NOMO-1 treated with DMSO at 0.1 percent for 48 hours (cell line): ENCODE measurements at regions not wholly inside any gene's neighbourhood (a gene's known extent, or its start where the extent isn't known, plus 50 kb on each side); places are given as distances from the start of the nearest gene placed in this dataset.

Experiments used
- DNase-seq: peaks from one replicate; lab custom pipeline; 2025; ENCODE audit not compliant: unreplicated experiment; lab: John Stamatoyannopoulos, UW

- no peak for DNase-seq
Observed at GRCh38 chr13:40136896-40137295, 481.4 kb downstream of the COG6 start.

GRCh38 chr13:40137400-40137799, 481.9 kb downstream of the COG6 start:
- DNase-seq: no peak

GRCh38 chr13:40139896-40140520, 484.5 kb downstream of the COG6 start:
- DNase-seq: no peak

GRCh38 chr13:40141859-40142555, 486.5 kb downstream of the COG6 start:
- DNase-seq: no peak

GRCh38 chr13:40143106-40143505, 487.6 kb downstream of the COG6 start:
- no peak for DNase-seq

GRCh38 chr13:40143559-40143958, 488.1 kb downstream of the COG6 start:
- no peak for DNase-seq

GRCh38 chr13:40145139-40145538, 489.7 kb downstream of the COG6 start:
- no peak for DNase-seq

- DNase-seq: no peak
Observed at GRCh38 chr13:40146063-40146462, 490.6 kb downstream of the COG6 start.

- DNase-seq: peak; percentile 11
Observed at GRCh38 chr13:40146611-40147117, 491.2 kb downstream of the COG6 start.

- no peak for DNase-seq
Observed at GRCh38 chr13:40148101-40148500, 492.6 kb downstream of the COG6 start.

GRCh38 chr13:40148742-40149141, 493.3 kb downstream of the COG6 start:
- DNase-seq: no peak

- DNase-seq: no peak
Observed at GRCh38 chr13:40149611-40150274, 494.3 kb downstream of the COG6 start.

GRCh38 chr13:40151673-40152072, 496.2 kb downstream of the COG6 start:
- no peak for DNase-seq

GRCh38 chr13:40152145-40152544, 496.7 kb downstream of the COG6 start:
- DNase-seq: no peak

GRCh38 chr13:40152922-40153321, 497.5 kb downstream of the COG6 start:
- no peak for DNase-seq

GRCh38 chr13:40153516-40153915, 498.1 kb downstream of the COG6 start:
- no peak for DNase-seq

GRCh38 chr13:40155201-40155600, 499.7 kb downstream of the COG6 start:
- DNase-seq: no peak

- no peak for DNase-seq
Observed at GRCh38 chr13:40158218-40158617, 502.8 kb downstream of the COG6 start.

- DNase-seq: no peak
Observed at GRCh38 chr13:40158757-40159156, 503.3 kb downstream of the COG6 start.

GRCh38 chr13:40159736-40160135, 504.3 kb downstream of the COG6 start:
- DNase-seq: no peak

GRCh38 chr13:40160618-40161350, 505.3 kb downstream of the COG6 start:
- no peak for DNase-seq
